ENCODE measurements at regions not wholly inside any gene's neighbourhood (a gene's known extent, or its start where the extent isn't known, plus 50 kb on each side); places are given as distances from the start of the nearest gene placed in this dataset.
"Not testable (repeated sequence)": the region's sequence is repeated elsewhere in the genome, so short reads cannot be mapped to it uniquely, and the experiment has no call there.

DNA sequence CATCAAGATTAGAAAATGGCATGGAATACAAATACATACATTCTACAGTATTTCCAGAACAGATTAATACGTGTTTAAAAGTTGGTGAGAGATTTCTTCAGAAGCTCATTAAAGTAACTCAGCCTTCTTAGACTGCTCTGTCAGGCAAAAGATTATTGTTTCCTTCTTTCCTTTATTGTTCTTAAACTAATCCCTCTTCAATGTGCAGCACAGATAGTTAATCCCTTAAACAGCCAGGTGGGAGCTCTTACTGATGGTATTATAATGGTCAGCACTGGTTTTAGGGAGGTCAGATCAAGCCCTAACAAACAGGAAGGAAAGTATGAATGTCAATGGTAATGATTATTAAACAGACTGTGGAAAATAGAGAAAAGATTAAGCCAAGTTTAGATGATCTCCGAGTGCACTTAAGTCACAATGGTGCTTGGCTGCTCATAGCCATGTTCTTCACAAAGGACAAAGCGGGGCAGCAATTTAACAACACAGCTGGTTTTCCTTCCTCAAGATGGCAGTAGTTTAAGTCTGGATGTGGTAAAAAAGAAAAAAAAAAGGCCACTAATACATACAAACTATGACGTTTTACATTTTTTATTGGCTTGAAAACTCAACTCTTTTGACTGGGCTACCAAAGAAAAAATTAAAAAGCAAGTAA lies 992.6 kb downstream of the PCDH9 start:
- DNase-seq = no peak

DNA sequence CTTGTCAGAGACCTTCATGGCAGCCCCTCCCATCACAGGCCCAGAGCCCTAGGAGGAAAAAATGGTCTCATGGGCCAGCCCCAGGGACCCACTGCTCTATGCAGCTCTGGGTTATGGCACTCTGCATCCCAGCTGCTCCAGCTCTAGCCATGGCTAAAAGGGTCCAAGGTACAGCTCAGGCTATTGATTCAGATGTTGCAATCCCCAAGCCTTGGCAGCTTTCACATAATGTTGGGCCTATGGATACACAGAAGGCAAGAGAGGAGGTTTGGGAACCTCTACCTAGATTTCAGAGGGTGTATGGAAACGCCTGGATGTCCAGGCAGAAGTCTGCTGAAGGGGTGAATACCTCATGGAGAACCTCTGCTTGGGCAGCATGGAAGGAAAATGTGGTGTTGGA lies 996.0 kb downstream of the PCDH9 start:
- DNase-seq = no peak

DNA sequence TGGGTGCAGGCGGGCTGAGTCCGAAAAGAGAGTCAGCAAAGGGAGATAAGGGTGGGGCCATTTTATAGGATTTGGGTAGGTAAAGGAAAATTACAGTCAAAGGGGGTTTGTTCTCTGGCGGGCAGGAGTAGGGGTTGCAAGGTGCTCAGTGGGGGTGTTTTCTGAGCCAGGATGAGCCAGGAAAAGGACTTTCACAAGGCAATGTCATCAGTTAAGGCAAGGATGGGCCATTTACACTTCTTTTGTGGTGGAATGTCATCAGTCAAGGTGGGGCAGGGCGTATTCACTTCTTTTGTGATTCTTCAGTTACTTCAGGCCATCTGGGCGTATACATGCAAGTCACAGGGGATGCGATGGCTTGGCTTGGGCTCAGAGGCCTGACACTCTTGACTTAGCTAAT lies 998.2 kb downstream of the PCDH9 start:
- not testable (repeated sequence) for DNase-seq

GRCh38 chr13:66225072-66225471 lies 1005.1 kb downstream of the PCDH9 start:
- DNase-seq = no peak

DNA sequence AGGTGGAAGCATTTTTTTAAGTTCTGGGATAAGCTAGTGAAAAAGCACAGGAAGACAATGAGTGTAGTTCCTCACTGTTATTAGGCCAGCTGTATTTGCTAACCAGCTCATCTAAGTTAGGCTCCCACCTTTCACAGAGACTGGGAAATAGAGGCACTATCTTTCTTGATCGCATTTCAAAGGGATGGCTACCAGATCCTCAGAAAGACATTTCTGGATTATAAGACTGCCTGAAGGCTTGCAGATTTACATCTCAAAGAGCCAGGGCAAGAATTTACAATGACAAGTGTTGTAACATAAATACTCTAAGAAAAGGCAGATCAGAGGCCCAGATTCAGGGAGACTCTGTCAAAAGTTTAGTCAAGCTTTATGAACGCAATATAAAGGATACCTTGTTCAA lies 1005.5 kb downstream of the PCDH9 start:
- no peak for DNase-seq

GRCh38 chr13:66222926-66223325 lies 1007.2 kb downstream of the PCDH9 start:
- DNase-seq = no peak

- DNase-seq = no peak
Observed at GRCh38 chr13:66222127-66222526, 1008.0 kb downstream of the PCDH9 start.

GRCh38 chr13:66219506-66219905 lies 1010.6 kb downstream of the PCDH9 start:
- DNase-seq = no peak

GRCh38 chr13:66218583-66218982 lies 1011.6 kb downstream of the PCDH9 start:
- DNase-seq = no peak

- no peak for DNase-seq
Observed at GRCh38 chr13:66216728-66217127, 1013.4 kb downstream of the PCDH9 start.

DNA sequence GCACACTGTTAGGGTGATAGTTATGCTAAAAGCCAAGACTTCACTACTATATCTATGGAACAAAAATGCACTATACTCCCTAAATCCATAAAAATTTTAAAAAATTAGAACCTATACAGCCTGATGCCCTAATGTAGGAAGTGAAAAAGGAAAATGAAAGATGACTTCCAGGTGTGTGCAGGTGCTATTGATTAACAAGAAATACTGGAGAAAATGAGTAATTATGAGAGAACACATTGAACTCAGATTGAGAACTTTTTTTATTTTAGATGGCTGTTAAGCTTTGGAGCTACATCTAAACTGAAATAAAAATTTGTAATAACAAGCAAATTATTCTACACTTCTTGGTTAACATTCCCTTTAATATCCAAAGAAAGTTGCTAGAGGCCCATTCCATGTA lies 1015.7 kb downstream of the PCDH9 start:
- DNase-seq = no peak

GRCh38 chr13:66212511-66212910 lies 1017.6 kb downstream of the PCDH9 start:
- DNase-seq = no peak

DNA sequence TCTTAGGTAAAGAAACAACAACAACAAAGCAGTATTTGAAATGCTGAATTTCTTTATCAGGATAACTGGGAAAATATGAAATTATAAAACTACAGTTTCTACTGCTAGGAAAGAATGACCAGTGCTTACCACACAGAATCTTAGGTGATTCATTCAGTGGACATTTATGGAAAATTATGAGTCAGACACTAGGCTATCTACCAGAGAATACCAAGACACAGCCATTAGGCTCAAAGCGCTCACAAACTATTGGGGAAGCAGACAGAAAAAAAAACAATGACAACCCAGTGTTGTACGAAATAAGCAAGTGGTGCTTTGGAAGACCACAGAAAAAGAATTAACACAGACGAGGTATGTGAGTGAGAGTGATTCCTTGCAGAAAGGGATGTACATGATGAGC lies 1019.5 kb downstream of the PCDH9 start:
- no peak for DNase-seq

- DNase-seq = no peak
Observed at GRCh38 chr13:66208589-66208988, 1021.5 kb downstream of the PCDH9 start.

- no peak for DNase-seq
Observed at GRCh38 chr13:66207610-66208009, 1022.5 kb downstream of the PCDH9 start.

DNA sequence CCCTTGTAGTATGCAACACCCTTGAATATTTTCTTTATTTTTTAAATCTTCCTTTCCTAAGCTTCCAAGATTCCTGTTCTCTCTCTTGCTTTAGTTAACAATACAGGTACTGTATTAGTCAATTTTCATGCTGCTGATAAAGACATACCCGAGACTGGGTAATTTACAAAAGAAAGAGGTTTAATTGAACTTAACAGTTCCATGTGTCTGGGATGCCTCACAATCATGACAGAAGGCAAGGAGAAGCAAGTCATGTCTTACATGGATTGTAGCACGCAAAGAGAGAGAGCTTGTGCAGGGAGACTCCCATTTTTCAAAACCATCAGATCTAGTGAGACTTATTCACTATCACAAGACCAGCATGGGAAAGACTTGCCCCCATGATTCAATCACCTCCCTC lies 1024.3 kb downstream of the PCDH9 start:
- DNase-seq = no peak

- DNase-seq = no peak
Observed at GRCh38 chr13:66200555-66200954, 1029.6 kb downstream of the PCDH9 start.

DNA sequence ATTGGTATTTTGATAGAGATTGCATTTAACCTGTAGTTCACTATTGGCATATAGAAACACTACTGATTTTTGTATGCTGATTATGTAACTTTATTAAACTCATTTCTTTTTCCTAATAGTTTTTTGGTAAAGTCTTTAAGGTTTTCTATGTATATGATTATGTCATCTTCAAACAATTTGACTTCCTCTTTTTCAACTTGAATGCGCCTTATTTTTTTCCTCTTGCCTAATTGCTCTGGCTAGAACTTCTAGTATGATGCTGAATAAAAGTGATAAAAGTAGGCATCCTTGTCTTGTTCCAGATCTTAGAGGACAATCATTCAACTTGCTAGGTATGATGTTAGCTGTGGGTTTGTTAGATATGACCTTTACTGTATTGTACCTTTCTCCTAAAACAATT lies 1034.9 kb downstream of the PCDH9 start:
- no peak for DNase-seq

- DNase-seq = no peak
Observed at GRCh38 chr13:66189986-66190385, 1040.2 kb downstream of the PCDH9 start.

DNA sequence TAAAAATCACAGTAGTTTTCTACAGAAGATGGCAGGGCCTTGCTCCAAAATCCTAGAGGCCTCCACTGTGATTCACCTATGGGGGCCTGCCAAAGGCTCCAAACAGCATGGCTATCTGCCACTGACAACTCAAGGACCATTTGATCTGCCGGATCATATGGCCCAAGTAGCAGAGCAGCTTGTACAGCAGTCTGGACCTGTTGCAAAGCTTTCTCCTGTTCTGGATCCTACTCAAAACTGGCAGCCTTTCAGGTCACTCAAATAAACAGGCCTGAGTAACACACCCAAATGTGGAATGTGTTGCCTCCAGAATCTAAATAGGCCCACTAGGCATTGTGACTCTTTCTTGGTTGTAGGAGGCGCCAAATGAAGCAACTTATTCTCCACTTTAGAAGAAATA lies 1049.3 kb downstream of the PCDH9 start:
- DNase-seq = no peak

DNA sequence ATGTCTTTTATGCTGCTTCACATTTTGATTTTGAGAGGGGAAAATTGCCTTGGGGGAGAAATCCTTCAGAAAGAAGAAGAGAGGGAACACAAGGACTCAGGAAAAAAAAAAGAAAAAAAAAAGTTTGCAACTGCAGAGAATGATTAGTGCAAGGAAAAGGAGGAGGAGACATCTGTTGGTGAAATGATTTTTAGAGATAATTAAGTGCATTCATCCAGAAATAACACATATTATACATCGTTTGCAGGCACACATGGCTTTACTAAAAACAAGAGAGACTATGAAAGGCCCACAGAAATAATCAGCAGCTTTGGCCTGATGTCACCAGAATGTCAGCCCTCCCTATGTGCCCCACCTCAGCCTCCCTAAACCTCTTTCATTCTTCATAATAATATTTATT lies 1058.2 kb downstream of the PCDH9 start:
- no peak for DNase-seq

GRCh38 chr13:66162470-66162869 lies 1067.7 kb downstream of the PCDH9 start:
- no peak for DNase-seq

DNA sequence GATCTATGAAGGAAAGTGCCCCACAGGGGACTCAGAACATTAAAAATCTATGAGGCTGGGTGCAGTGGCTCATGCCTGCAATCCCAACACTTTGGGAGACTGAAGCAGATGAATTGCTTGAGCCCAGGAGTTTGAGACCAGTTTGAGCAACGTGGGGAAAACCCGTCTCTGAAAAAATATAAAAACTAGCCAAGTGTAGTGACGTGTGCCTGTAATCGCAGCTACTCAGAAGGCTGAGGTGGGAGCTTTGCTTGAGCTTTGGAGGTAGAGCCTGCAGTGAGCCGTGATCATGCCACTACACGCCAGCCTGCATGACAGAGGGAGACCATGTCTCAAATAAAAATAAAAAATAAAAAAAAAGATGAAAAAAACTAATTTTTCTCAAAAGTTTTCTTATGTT lies 1070.6 kb downstream of the PCDH9 start:
- no peak for DNase-seq

GRCh38 chr13:66154976-66155375 lies 1075.2 kb downstream of the PCDH9 start:
- DNase-seq = no peak

GRCh38 chr13:66154354-66154753 lies 1075.8 kb downstream of the PCDH9 start:
- no peak for DNase-seq

DNA sequence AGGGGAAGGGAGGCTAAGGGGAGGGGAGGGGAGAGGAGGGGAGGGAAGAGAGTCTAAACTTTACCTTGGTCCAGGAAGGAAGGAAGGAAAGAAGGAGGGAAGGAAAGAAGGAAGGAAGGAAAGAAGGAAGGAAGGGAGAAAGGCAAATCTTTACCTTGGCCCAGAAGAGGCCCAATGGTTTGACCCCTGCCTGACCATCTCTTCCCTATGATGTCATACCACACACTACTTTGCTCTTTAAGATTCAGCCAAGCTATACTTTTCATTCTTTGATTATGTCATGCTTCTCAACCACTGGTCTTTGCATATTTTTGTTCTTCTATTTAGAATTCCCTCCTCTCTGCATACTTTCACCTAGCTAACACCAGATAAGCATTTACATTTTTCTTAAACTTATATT lies 1077.5 kb downstream of the PCDH9 start:
- no peak for DNase-seq
